ENCODE measurements at regions not wholly inside any gene's neighbourhood (a gene's known extent, or its start where the extent isn't known, plus 50 kb on each side); places are given as distances from the start of the nearest gene placed in this dataset.

DNA sequence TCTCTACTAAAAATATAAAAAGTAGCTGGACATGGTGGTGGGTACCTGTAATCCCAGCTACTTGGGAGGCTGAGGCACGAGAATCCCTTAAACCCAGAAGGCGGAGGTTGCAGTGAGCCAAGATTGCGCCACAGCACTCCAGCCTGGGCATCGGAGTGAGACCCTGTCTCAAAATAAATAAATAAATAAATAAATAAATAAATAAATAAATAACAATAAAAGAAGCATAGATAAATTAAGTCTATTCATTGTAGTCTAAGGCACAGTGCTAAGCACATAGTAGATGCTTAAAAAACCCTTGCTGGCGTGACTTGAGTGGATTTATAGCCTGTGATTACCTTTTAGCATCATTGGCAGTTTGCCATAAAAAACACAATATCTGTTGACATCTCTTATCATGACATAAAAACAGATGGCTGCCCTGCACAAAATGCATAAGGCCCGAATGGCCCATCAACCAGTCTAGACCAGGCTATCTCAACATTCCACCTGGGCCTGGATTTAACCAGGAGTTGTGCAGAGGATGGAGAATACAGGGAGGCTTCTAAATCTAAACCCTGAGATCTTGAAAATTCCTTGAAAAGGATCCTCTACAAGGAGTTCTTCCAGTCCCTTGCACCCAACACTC lies 94.9 kb downstream of the PRLHR start:
- no peak for DNase-seq

DNA sequence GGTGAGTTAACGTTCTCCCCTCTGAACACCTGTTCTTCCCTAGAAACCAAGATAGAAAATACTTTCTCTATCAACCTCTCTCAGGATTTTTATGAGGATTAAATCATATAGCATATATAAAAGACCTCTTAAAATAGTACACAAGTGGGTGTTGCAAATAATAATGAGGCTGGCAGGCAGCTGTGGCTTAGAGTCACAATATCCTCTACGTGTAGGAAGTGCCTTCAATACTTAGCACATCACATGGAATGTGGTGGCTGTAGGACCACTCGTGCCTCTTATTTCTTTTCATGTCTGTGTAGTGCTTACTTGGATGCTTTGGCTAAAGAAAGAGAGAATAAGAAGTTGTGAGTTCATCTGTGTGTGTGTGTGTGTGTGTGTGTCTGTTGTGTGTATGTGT lies 96.3 kb downstream of the PRLHR start:
- no peak for DNase-seq

DNA sequence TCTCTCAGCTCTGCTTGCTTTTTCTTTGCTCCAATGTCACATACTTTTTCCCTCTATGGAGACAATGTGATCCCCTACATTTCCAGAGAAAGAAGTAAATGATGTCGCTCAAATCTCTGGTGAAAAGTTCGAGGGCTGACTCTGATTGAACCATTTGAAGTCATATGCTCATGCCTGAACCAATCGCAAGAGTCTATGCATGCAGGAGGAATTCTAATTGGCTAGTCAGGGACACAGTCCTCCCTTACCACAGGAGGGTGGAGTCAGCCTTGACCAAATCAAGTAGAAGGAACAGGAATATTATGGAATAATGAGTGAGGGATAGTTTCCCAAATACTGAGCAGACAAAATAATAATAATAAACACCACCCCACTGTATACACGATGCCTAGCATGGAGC lies 96.8 kb downstream of the PRLHR start:
- no peak for DNase-seq

DNA sequence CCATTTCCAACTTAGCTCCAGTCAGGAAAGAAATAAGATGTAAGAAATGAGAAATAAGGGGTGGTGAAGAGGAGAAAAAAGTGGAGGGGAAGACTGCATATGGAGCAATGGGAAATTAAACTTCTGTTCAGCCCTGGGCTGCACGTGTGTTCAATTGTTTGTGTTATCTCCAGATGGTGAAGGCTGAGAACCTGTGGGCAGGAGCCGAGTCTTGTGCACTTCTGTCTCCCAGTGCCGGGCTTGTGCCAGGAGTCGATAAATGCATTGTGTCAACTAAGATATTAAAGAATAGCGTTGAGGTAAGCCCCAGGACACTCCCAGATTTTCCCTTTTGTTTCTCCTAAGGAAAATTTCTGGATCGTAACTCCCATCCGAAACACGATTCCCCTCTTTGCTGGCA lies 98.2 kb downstream of the PRLHR start:
- DNase-seq, result no peak

DNA sequence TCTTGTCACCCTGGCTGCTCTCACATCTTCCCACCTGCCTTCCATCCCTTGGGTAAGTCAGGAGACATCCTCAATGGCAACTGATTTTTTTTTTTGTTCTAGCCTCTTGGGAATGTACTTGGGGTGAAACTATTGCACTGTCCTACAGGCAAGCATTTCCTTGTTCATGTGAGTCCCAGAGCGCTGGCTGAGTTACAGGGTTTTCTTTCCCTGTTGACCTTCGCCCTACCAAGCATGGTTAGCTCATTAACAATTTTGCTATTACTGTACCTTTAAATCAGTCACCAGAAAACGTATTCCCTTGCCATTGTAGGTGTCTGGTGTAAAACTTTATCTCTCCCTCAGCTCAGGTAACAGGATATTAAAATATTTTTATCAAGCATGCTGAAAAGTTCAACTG lies 98.9 kb downstream of the PRLHR start:
- DNase-seq, result no peak

DNA sequence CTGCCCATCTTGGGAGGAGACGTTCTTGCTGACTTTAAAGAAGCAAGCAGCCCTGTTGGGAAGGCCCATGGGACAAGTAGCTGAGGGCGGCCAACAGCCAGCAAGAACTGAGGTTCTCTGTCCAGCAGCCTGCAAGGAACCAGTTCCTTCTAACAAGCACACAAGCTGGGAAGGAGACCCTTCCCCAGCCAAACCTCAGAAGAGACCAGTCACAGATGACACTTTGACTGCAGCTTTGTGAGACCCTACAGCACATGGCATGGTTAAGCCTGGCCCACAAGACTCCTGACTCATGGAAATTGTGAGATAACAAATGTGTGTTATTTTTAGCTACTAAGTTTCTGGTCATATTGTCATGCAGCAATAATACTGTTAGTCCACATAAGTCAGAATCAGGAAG lies 99.9 kb downstream of the PRLHR start:
- no peak for DNase-seq

DNA sequence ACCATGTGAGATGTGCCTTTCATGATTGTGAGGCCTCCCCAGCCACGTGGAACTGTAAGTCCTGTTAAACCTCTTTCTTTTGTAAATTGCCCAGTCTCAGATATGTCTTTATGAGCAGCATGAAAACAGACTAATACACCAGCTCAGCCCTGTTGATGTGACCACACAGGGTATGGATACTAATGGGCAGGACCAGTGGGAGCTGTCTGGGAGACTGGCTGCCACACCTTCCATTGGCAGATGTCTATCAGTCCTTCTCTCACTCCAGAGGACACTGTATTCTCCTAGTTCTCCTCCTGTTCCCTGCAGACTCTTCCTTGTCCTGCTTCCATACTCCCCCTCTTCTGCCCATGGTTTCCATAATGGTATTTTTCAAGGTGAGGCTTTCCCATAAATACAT lies 104.4 kb downstream of the PRLHR start:
- DNase-seq, result no peak

DNA sequence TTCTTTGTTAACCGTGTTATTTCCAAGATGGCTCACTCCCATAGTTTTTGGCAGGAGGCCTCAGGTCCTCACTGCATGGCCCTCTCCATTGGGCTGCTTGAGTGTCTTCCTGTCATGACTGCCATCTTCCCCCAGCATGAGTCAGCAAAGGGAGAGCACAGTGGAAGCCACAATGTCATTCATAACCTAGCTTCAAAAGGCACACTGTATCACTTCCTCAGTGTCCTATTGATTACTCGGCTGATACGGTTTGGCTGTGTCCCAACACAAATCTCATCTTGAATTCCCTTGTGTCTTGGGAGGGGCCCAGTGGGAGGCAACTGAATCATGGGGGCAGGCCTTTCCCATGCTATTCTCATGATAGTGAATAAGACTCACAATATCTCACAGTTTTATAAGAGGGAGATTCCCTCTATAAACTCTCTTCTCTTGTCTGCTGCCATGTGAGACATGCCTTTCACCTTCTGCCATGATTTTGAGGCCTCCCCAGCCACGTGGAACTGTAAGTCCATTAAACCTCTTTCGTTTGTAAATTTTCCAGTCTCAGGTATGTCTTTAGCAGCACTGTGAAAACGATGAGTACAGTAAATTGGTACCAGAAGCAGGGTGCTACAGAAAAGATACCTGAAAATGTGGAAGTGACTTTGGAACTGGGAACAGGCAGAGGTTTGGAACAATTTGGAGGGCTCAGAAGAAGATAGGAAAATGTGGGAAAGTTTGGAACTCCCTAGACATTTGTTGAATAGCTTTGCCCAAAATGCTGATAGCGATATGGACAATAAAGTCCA lies 106.5 kb downstream of the PRLHR start:
- no peak for DNase-seq

DNA sequence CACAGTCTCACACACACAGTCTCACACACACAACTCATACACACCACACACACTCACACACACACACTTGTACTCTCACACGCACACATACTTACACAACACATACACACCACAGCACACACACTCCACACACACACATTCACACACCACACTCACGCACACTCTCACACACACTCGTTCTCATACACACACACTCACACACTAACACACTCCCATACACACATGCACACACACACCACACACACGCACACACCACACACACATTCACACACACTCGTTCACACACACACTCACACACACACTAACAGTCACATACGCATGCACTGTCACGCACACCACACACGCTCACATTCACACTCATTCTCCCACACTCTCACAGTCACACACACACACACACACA lies 109.8 kb downstream of the PRLHR start:
- no peak for DNase-seq

DNA sequence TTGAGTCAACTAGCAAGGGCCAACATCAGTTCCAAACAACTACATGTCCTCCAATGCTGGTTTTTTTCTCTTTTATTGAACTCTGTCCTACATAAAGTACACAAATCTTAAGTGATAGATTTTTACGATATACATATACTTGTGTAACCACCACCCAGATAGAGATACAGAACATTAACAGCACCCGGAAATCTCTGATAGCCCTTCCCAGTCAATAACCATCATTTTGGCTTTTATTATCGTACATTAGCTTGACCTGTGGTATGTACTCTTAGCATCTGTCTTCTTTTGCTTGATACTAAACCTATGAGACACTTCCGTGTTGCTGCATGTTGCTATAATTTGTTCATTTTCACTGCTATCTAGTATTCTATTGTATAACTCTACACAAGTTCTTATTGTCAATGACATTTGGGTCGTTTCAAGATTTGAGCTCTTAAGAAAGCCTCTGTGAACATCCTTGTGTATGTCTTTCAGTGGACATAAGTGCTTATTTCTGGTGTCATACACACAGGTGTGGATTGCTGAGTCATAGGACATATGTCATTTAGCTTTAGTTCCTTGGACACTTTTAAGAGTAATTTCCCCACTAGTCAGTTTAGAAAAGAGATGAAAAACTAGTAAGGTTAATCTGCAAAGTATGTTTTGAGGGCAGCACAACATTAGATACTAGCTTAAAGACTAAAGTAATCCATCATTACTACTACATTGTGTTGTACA lies 111.1 kb downstream of the PRLHR start:
- no peak for DNase-seq

DNA sequence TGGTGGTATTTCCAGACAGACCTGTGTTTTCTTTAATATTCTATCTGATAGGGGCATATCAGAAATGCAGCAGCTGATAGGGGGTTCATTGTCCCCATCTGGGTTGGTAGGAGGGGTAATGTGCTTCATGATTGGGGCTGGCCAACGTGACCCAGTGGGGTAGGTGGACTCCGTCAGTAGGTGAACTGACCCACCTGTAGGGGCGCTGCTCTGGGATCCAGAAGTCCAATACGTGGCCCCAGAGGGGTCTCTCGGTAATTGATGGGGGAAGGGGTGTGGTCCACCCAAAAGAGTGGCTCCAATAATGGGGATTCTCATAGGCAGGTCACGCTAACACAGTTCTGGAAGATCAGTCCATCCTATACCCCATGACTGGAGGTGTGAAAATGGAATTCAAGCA lies 112.0 kb downstream of the PRLHR start:
- DNase-seq, result no peak

DNA sequence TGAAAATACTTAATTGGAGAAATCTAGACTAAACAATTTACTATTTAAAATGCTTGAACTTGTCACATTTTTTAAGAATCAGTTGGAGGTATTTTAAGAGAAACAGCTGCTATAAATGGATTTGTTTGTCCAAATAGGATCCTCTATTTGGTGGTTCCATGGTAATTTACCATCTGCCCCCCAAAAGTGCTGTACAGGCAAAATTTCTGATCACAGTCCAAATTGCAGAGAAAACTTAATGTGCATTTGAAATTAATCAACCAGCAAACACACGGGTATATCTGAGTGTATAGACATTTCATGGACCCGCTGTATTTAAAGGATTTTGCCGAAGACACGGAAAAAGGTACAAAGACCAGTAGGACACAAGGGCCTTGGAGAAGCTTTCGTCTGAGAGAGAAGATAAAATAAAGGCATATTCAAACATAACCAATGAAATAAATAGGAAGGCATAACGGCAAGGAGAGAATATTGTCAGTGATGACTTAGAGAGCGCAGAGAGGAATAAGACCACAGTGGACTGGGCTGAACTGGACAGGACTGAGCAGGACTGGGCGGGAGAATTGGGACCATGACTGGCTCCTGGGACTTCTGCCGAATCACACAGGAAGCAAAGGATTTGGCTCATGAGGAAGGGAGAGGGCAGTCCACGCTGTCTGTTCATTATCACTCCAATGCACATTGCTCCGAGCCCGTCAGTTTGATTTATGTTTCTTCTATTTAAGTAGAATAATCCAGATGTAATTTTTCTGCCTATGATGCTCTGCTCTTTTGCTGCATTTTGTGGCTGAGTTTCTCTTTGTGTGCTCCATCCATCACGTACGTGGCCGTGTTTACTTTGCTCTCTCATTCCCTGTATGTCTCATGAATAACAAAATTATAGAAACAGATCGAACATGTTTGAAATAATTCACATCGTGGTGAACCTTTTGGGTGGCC lies 112.8 kb downstream of the PRLHR start:
- DNase-seq, result no peak

DNA sequence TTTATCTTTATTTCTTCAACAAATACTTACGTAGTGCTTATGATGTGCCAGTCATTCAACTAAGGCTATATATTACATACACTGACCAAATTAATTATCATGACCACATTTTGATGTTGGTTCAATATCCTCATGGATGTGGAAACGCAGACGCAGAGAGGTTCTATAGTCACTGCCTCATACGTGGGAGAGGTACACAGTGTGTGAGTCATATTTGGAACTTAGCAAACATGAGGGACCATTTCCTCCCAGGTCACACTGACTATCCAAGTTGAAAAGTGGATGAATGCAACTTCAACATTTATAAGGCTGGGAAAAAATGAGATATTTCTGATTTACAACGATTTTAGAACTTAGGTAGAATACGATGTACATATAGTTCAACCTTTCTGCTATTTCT lies 113.6 kb downstream of the PRLHR start:
- DNase-seq, result no peak

DNA sequence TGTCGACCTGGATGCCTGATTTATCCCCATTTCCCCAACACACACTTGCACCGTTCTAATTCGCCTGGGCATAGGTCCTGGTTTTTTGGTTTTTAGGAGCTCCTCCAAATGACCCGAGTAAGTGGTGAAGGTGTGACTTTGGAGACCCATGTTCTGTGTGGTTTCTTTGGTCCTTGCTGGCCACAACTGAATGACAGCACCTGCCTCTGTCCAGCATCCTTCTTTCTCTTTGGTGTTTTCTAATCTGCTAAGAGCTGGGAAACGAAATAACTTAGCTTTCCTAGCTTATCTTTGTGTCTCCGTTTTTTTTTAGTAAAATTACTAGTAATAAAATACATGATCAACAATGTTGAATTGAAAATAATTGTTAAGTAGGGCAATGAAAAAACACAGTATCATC lies 120.2 kb downstream of the PRLHR start:
- DNase-seq, result no peak

DNA sequence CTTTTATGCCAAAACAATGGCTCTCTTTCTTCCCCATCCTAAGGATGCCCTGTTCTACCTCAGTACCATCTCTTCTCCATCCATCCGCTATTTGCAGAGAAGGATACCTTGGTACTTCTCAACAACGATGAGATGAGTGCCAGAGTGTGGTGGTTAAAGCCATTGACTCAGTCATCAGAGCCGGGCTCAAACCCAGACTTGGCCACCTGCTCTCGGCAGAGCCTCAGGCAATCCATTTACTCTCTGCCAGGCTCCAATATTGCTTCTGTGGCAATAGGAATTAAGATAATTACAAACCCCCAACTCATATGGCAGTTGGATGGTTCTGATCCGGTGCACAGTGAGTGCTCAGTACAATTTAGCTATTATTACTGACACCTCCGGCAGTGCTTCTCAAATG lies 121.3 kb downstream of the PRLHR start:
- DNase-seq, result no peak

DNA sequence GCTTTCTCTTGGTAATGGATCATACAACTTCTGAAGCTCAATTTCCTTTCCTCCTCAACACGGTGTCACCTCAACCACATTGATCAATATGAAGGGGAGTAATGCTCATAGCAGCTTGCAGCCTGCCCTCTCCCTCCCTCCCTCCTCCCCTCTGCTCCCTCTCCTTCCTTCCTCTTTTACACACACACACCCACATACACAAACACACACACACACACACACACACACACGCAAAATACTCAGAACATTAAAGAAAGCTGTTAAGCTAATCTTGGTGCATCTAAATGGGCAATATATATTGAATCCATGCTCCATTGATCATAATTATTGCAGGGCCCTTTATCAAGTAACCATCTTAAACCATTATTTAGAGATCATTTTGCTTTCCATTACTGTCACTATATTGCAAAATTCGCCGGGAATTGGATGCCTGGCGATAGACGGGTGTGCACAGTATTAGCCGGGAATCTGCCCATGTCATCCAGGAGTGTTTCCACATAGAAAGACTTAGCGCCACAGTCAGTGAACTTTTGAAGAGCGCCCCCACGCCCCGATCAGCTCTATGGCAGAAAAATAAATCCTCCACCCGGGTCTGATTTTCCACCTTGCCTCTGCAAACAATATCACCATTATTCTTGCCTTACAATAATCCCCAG lies 122.0 kb downstream of the PRLHR start:
- DNase-seq, result no peak

DNA sequence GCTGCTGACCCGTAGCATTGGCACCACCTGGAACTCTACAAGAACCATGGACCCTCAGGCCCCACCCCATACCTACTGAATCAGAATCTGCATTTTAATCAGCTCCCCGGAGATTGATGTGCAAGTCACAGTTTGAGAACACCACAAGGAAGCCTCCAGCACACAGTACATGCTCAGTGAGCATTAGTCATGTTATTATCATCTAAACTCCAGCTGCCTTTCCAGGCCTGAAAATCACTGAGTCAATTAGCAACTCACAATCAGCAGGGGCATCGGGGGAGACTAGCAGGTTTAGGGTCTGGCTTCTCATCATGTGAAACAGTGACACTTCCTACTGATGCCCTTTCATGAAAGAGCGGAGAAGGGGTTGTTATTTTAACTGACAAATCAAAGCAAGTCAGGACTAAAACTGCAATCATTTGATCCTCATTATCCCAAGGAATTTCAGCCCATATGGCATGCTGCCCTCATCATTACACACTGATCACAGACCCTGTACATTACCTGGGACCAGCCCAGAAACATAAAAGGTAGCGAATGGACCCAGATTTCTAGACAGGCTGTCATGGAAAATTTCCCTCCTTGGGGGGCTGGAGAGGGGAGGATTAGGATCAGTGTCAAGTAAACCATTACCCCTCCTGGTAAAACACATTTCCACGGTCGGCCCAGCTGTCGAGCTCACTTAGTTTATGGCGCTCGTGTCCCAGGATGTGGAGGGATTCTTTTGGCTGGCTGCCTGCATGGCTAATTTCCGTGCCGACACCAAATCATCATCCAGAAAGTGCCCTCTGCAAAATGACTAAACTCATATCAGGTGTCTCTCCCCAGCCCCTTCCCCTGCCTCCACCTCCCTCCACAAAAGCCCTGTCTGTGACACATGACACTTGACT lies 122.8 kb downstream of the PRLHR start:
- no peak for DNase-seq

DNA sequence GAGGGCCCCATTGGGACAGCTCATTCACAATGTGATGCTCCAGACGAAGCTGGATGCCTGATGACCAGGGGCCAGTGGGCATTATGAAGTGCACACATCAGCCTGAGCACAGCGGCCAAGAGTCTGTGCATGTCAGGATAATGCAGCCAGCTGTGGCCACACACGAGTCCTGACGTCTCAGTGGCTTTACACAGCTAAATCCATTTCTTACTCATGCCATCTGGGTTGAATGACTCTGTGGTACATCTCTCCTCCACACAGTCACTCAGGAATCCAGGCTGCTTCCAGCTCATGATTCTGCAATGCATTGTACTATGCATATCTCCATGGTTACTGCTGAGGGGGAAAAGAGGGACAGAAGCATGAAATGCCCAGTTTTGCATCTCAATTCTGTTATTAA lies 123.6 kb downstream of the PRLHR start:
- no peak for DNase-seq

DNA sequence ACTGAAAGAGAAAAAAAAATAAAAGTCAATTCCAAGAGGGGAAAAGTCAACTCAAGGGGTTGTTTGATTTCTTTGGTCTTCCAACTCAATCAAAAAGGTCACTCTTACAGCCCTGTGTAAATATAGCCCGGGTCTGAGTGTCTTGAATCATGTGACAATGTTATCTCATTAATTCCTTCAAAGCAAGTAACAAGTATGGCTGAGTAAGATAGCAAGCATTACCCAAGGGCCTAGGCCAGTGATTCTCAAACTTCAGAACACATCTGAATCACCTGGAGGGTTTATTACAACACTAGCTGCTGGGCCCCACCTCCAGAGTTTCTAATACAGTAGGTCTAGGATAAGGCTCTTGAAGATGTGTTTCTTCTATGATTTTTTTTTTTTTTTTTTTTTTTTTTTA lies 125.0 kb downstream of the PRLHR start:
- no peak for DNase-seq

DNA sequence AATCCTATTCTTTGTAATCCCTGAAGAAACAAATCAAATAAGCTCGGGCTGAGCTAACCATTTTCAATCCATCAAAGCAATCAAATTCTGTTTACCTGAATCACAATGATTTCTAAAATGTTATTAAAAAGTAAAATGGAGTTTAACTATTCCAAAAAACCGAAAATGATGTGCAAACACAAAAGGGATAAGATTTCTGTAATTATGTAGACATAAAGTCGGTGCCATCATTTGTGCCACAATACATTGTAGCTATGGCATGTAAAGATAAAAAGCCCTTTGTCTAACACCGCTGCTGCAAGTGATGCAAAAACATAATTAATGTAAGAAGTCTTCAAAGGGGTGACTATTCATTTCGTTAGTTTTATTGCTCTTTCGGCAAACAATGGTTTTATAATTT lies 125.1 kb upstream of the FAM204A start:
- peak; percentile 84 for DNase-seq

DNA sequence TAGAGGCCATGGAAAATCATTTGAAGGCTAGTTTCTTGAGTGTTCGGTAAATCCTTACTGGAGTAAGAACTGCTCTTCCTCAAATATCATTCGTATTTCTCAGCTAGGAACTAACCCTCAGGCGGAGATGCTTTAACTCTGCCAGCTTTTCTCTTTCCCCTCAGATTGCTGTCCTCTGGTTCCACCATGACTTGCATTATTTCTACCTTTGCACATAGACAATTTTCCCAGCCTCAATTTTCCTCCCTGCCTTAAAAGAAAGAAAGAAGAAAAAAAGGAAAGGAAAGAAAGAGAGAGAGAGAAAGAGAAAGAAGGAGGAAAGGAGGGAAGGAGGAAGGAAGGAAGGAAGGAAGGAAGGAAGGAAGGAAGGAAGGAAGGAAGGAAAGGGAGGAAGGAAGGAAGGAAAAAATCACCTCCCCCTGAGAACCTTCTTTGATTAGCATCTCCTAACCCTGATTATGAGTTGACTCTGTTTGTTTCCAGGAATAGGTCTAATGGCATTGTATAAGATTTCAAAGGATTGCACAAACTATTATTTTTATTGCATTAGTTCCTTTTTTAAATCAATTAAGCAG lies 123.3 kb upstream of the FAM204A start:
- DNase-seq, result no peak

All from NCI-H748 treated with DMSO at 0.1 percent for 48 hours (cell line).